CD8-positive, alpha-beta memory T cell (primary cell): ENCODE measurements at regions not wholly inside any gene's neighbourhood (a gene's known extent, or its start where the extent isn't known, plus 50 kb on each side); places are given as distances from the start of the nearest gene placed in this dataset.
"Not testable (repeated sequence)": the region's sequence is repeated elsewhere in the genome, so short reads cannot be mapped to it uniquely, and the experiment has no call there.

ENCODE experiments used
- CTCF ChIA-PET: fragments of 350-600 bp; sonication (Branson Sonifier 250); formaldehyde crosslinking; loops from one replicate; lab custom pipeline; 2021; ENCODE audit warnings: antibody characterized with exemption; lab: Charles Lee
- POLR2A ChIA-PET: fragments of 350-600 bp; sonication (Branson Sonifier 250); formaldehyde crosslinking; loops from one replicate; lab custom pipeline; 2021; ENCODE audit warnings: antibody characterized with exemption; lab: Charles Lee
- DNase-seq, 5 donors: peaks; one replicate each; pipeline versions ENCODE4 v3.0.0 to v3.0.0-alpha.2; 2020 to 2022; ENCODE audit warnings: mixed read lengths in 1 of 5
- H3K27ac ChIP-seq: one replicate; pipeline ENCODE4 v1.7.0; 2013; ENCODE audit warnings: low read depth, mild to moderate bottlenecking, low read length, moderate library complexity
- H3K27me3 ChIP-seq: 2 replicates; pipeline ENCODE4 v1.7.0; 2013; ENCODE audit warnings: low read length, mild to moderate bottlenecking; ENCODE audit not compliant: insufficient read depth, poor library complexity, severe bottlenecking
- H3K36me3 ChIP-seq: 2 replicates; pipeline ENCODE4 v1.7.0; 2013; ENCODE audit warnings: mild to moderate bottlenecking, low read length, moderate library complexity; ENCODE audit not compliant: insufficient read depth
- H3K4me1 ChIP-seq: 2 replicates; pipeline ENCODE4 v1.7.0; 2013; ENCODE audit warnings: mild to moderate bottlenecking, low read length, moderate library complexity; ENCODE audit not compliant: insufficient read depth
- H3K4me3 ChIP-seq: 2 replicates; pipeline ENCODE4 v1.7.0; 2013; ENCODE audit warnings: mild to moderate bottlenecking, low read length
- H3K9me3 ChIP-seq: 2 replicates; pipeline ENCODE4 v1.7.0; 2013; ENCODE audit warnings: mild to moderate bottlenecking, low read length
- H3K27ac Mint-ChIP-seq, 8 donors: one replicate each; pipeline ENCODE4 v1.8.0; 2020 to 2021; ENCODE audit warnings: mixed read lengths in 8 of 8, mild to moderate bottlenecking in 6 of 8, inconsistent platforms in 3 of 8, moderate library complexity in 3 of 8
- H3K27me3 Mint-ChIP-seq, 2 donors: one replicate each; pipeline ENCODE4 v1.8.0; 2020 to 2021; ENCODE audit warnings: mixed read lengths in 2 of 2, mild to moderate bottlenecking in 1 of 2, moderate library complexity in 1 of 2
- H3K36me3 Mint-ChIP-seq, 3 donors: one replicate each; pipeline ENCODE4 v1.8.0; 2020 to 2021; ENCODE audit warnings: mixed read lengths in 3 of 3, inconsistent platforms in 1 of 3, mild to moderate bottlenecking in 1 of 3
- H3K4me1 Mint-ChIP-seq, 3 donors: one replicate each; pipeline ENCODE4 v1.8.0; 2020 to 2021; ENCODE audit warnings: mixed read lengths in 3 of 3, inconsistent platforms in 1 of 3, mild to moderate bottlenecking in 1 of 3
- H3K4me3 Mint-ChIP-seq, 7 donors: one replicate each; pipeline ENCODE4 v1.8.0; 2020 to 2021; ENCODE audit warnings: mixed read lengths in 7 of 7, mild to moderate bottlenecking in 6 of 7, moderate library complexity in 4 of 7, inconsistent platforms in 2 of 7
- H3K9me3 Mint-ChIP-seq, 5 donors: one replicate each; pipeline ENCODE4 v1.8.0; 2020 to 2022; ENCODE audit warnings: mixed read lengths in 5 of 5, mild to moderate bottlenecking in 3 of 5, moderate library complexity in 2 of 5, inconsistent platforms in 1 of 5

DNA sequence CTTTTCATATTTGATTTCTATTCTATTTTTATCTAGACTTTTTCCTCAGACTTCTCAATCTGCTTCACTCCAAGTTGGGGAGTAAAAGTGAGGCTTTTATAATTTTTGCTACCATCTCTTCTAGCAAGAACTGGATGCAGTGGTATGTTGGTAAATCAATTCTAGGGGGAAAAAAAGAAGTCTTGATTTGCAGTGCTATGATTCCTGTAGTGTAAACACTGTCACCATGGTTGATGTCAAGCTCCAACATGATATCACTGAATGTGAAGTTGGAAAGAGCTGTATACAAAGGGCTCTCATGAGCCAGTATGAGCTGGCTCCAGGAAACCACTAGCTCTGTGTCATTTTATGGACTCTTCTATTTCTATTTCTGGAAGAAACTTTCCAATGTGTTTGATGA, 439.2 kb downstream of the NTRK2 start:
- ChIA-PET CTCF (no interaction called here), POLR2A (no interaction called here)
- Histone ChIP-seq H3K4me3 (no peak overlapping the region), H3K4me1 (no peaks in the 10 kb centered on the region), H3K36me3 (no peaks in the 10 kb centered on the region), H3K9me3 (no peaks in the 10 kb centered on the region), H3K27ac (no peak overlapping the region), H3K27me3 (no peaks in the 10 kb centered on the region)
- H3K4me1 Mint-ChIP-seq: no peaks in the 10 kb centered on the region
- H3K27me3 Mint-ChIP-seq: peaks cover under 1 to 6% of the 10 kb centered on the region in 2 donors
- no peaks in the 10 kb centered on the region for H3K9me3 Mint-ChIP-seq
- no peak overlapping the region for H3K4me3 Mint-ChIP-seq
- H3K36me3 Mint-ChIP-seq: no peaks in the 10 kb centered on the region
- no peak for DNase-seq
- H3K27ac Mint-ChIP-seq: no peak overlapping the region

DNA sequence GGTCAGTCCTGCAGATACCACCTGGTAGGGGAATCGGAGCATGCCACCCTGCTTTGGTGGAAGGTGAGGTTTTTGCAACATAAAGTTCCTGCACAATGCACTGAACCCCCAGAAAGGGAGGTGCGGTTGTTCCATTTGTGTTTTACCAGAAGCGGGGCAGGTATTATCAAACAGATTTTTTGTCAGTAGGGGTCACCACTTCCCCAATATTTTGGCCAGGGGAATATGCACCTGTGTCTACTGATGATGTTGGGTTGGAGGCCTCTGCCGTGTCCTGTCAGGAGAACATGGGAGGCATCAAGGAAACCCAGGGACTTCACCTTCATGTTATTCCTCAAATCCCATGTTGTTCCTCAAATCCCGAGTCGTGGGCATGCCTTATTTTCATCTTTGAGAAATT, 438.7 kb downstream of the NTRK2 start:
- Mint-ChIP-seq H3K27me3 (peaks cover 0 to 6% of the 10 kb centered on the region in 2 donors), H3K4me1 (no peaks in the 10 kb centered on the region), H3K36me3 (no peaks in the 10 kb centered on the region), H3K27ac (no peak overlapping the region), H3K4me3 (no peak overlapping the region), H3K9me3 (no peaks in the 10 kb centered on the region)
- no peak overlapping the region for H3K4me3 ChIP-seq
- no peaks in the 10 kb centered on the region for H3K4me1 ChIP-seq
- no peaks in the 10 kb centered on the region for H3K36me3 ChIP-seq
- DNase-seq: no peak
- ChIA-PET CTCF (no interaction called here), POLR2A (no interaction called here)
- H3K9me3 ChIP-seq: no peaks in the 10 kb centered on the region
- H3K27ac ChIP-seq: no peak overlapping the region
- H3K27me3 ChIP-seq: no peaks in the 10 kb centered on the region

DNA sequence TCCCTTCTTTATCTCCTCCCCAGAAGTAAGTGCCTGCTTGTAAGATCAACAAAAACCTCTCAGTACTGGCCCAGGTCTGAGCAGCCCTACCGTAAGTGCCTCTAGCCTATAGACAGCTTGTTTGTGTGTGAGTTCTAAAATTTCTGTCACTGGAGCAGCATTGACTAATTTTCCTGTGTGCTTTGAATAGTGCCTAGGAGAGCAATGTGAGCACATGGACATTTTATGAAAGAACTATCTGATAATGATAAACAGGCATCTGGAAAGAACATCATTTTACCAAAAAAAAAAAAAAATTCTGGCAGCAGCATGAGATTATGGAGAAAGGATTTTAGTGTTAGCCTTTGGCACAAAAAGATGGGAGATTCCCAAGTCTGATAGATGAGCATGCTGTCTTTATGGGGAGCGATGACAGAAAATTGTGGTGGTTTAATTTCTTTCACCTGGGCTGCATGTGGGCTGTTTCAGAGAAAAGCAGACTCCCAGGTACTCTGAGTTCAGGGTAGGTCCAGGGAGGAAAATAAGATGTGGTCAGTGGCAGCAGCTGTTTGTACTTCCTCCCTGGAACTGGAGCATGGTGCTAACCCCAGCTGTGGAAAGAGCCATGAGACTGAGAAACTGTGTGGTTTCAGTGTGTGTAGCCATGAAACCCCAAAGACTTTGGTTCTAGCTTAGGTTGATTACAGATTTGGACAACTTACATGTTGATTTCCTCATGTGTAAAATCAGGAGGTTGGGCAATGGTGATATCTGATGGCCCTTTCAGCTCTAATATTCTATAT, 419.9 kb downstream of the NTRK2 start:
- DNase-seq: no peak
- H3K27ac Mint-ChIP-seq: no peak overlapping the region
- CTCF ChIA-PET: no interaction called here

GRCh38 chr9:85081963-85082362, 412.4 kb downstream of the NTRK2 start:
- Mint-ChIP-seq H3K9me3 (peaks cover 0 to 5% (median 0%) of the 10 kb centered on the region in 5 donors), H3K36me3 (no peaks in the 10 kb centered on the region), H3K27me3 (peaks cover 0 to 2% of the 10 kb centered on the region in 2 donors), H3K4me3 (no peak overlapping the region), H3K4me1 (no peaks in the 10 kb centered on the region), H3K27ac (no peak overlapping the region)
- H3K4me3 ChIP-seq: no peak overlapping the region
- ChIA-PET CTCF (no interaction called here), POLR2A (no interaction called here)
- no peak overlapping the region for H3K27ac ChIP-seq
- no peaks in the 10 kb centered on the region for H3K36me3 ChIP-seq
- no peaks in the 10 kb centered on the region for H3K9me3 ChIP-seq
- H3K27me3 ChIP-seq: no peaks in the 10 kb centered on the region
- DNase-seq: no peak
- no peaks in the 10 kb centered on the region for H3K4me1 ChIP-seq

More for the DNA sequence above, 419.9 kb downstream of the NTRK2 start:
- POLR2A ChIA-PET: no interaction called here
- Histone ChIP-seq H3K27ac (no peak overlapping the region), H3K36me3 (no peaks in the 10 kb centered on the region), H3K9me3 (no peaks in the 10 kb centered on the region), H3K27me3 (no peaks in the 10 kb centered on the region), H3K4me3 (no peak overlapping the region), H3K4me1 (no peaks in the 10 kb centered on the region)
- H3K9me3 Mint-ChIP-seq: peaks cover 0 to 3% (median 0%) of the 10 kb centered on the region in 5 donors
- no peak overlapping the region for H3K4me3 Mint-ChIP-seq
- H3K4me1 Mint-ChIP-seq: no peaks in the 10 kb centered on the region
- no peaks in the 10 kb centered on the region for H3K36me3 Mint-ChIP-seq
- no peaks in the 10 kb centered on the region for H3K27me3 Mint-ChIP-seq

GRCh38 chr9:85079349-85079748, 409.8 kb downstream of the NTRK2 start:
- H3K9me3 ChIP-seq: no peaks in the 10 kb centered on the region
- peaks cover 0 to 2% of the 10 kb centered on the region in 2 donors for H3K27me3 Mint-ChIP-seq
- H3K36me3 Mint-ChIP-seq: no peaks in the 10 kb centered on the region
- no peak overlapping the region for H3K4me3 Mint-ChIP-seq
- no peak overlapping the region for H3K27ac ChIP-seq
- no peaks in the 10 kb centered on the region for H3K36me3 ChIP-seq
- DNase-seq: no peak
- H3K4me1 Mint-ChIP-seq: no peaks in the 10 kb centered on the region
- peaks cover 0 to 5% (median 0%) of the 10 kb centered on the region in 5 donors for H3K9me3 Mint-ChIP-seq
- ChIA-PET CTCF (no interaction called here), POLR2A (no interaction called here)
- H3K27me3 ChIP-seq: no peaks in the 10 kb centered on the region
- no peaks in the 10 kb centered on the region for H3K4me1 ChIP-seq
- no peak overlapping the region for H3K27ac Mint-ChIP-seq
- H3K4me3 ChIP-seq: no peak overlapping the region

- peaks cover 0 to 5% (median 0%) of the 10 kb centered on the region in 5 donors for H3K9me3 Mint-ChIP-seq
- DNase-seq: no peak
- Histone ChIP-seq H3K4me1 (no peaks in the 10 kb centered on the region), H3K27ac (no peak overlapping the region), H3K9me3 (no peaks in the 10 kb centered on the region), H3K27me3 (no peaks in the 10 kb centered on the region), H3K4me3 (no peak overlapping the region), H3K36me3 (no peaks in the 10 kb centered on the region)
- H3K4me3 Mint-ChIP-seq: no peak overlapping the region
- no peaks in the 10 kb centered on the region for H3K36me3 Mint-ChIP-seq
- CTCF ChIA-PET: interaction anchor here (1.4 kb wide), 1 partner anchor 9 kb away, joined by 3 read pairs; no protein-coding TSS in a partner anchor
- H3K27ac Mint-ChIP-seq: no peak overlapping the region
- POLR2A ChIA-PET: no interaction called here
- H3K27me3 Mint-ChIP-seq: peaks cover 0 to 2% of the 10 kb centered on the region in 2 donors
- no peaks in the 10 kb centered on the region for H3K4me1 Mint-ChIP-seq
These were observed 408.4 kb downstream of the NTRK2 start for GRCh38 chr9:85077944-85078343.

DNA sequence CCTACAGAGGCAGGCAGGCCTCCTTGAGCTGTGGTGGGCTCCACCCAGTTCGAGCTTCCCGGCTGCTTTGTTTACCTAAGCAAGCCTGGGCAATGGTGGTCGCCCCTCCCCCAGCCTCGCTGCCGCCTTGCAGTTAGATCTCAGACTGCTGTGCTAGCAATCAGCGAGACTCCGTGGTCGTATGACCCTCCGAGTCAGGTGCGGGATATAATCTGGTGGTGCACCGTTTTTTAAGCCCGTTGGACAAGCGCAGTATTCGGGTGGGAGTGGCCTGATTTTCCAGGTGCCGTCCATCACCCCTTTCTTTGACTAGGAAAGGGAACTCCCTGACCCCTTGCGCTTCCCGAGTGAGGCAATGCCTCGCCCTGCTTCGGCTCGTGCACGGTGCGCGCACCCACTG, 407.6 kb downstream of the NTRK2 start:
- CTCF ChIA-PET, H3K4me3 Mint-ChIP-seq, H3K36me3 Mint-ChIP-seq, H3K27ac Mint-ChIP-seq, POLR2A ChIA-PET, H3K27me3 ChIP-seq, H3K27ac ChIP-seq, H3K9me3 ChIP-seq, H3K9me3 Mint-ChIP-seq, H3K36me3 ChIP-seq, DNase-seq, H3K4me3 ChIP-seq, H3K4me1 ChIP-seq, H3K4me1 Mint-ChIP-seq, H3K27me3 Mint-ChIP-seq: not testable (repeated sequence)
